Tibial nerve (tissue), 4 donors: ENCODE measurements at regions not wholly inside any gene's neighbourhood (a gene's known extent, or its start where the extent isn't known, plus 50 kb on each side); places are given as distances from the start of the nearest gene placed in this dataset.

ENCODE experiments used
- CTCF ChIP-seq, 5 experiments: fragments of 200-600 bp in 3 of 5; fragments of 450-650 bp in 2 of 5; sonication (generic) in 3 of 5; IDR thresholded peaks; one replicate each; pipeline ENCODE4 v1.5.1; 2016 to 2019; ENCODE audit warnings: antibody characterized with exemption in 5 of 5, mild to moderate bottlenecking in 3 of 5, moderate library complexity in 2 of 5
- EP300 ChIP-seq, 2 donors: sonication (generic); formaldehyde crosslinking; IDR thresholded peaks; one replicate each; pipeline ENCODE4 v1.6.1; 2017; ENCODE audit warnings: antibody characterized with exemption in 2 of 2, mild to moderate bottlenecking in 1 of 2
- POLR2A ChIP-seq, 2 donors: fragments of 450-650 bp; IDR thresholded peaks; one replicate each; pipeline ENCODE4 v1.6.1; 2017; ENCODE audit warnings: antibody characterized with exemption in 2 of 2, mild to moderate bottlenecking in 2 of 2, moderate library complexity in 2 of 2

DNA sequence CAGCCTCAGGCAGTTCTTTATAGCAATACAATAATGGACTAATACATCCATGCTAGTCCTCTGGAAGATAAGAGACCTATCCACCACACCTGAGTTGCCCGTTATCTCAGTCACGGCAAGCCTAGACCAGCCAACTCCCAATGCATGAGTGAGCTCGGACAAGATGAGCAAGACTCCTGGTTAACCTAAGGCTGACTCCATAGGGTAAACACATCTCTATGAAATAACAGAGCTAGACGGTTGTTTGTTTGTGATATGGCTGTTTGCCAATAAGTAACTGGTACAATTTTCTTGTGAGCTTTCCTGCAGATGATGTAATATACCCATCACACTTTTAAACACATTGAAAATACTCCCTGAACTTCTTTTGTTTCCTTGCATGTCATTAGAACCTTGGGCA, 70.6 kb upstream of the PHACTR1 start:
- TF ChIP-seq EP300 (IDR thresholded peaks at IDR 0.05) (no peak), CTCF (IDR thresholded peaks at IDR 0.05) (no peak), POLR2A (IDR thresholded peaks at IDR 0.05) (no peak)
